Endothelial cell of umbilical vein (primary cell): ENCODE measurements at regions not wholly inside any gene's neighbourhood (a gene's known extent, or its start where the extent isn't known, plus 50 kb on each side); places are given as distances from the start of the nearest gene placed in this dataset.

ENCODE experiments used
- BruUV-seq: library from RNA; stranded (reverse); fragments of 400-500 nt; replicated peaks from 2 replicates; lab custom pipeline; 2021; lab: Mats Ljungman, UMichigan
- CTCF ChIA-PET: fragments of 300-600, 350-600 bp; sonication (Branson Sonifier 250); formaldehyde crosslinking; loops from one replicate; lab custom pipeline; 2021; ENCODE audit warnings: antibody characterized with exemption, inconsistent platforms; lab: Charles Lee
- POLR2A ChIA-PET: fragments of 300-600, 350-600 bp; sonication (Branson Sonifier 250); formaldehyde crosslinking; loops from one replicate; lab custom pipeline; 2021; ENCODE audit warnings: antibody characterized with exemption, inconsistent platforms; lab: Charles Lee
- DNase-seq: peaks from one replicate; pipeline ENCODE4 v3.0.0-alpha.2; 2011; ENCODE audit warnings: low read depth, low spot score
- FAIRE-seq: peaks from 2 replicates; lab custom pipeline; 2011; peaks lifted over from hg19 to GRCh38; lab: Jason Lieb, UNC
- H2AFZ ChIP-seq: 2 replicates; pipeline ENCODE4 v1.6.0; 2012; ENCODE audit warnings: low read depth, low read length, control low read depth, inconsistent platforms
- H3K27ac ChIP-seq: 2 replicates; pipeline ENCODE4 v1.5.1; 2011; ENCODE audit warnings: low read depth, mild to moderate bottlenecking, control low read depth, low read length, moderate library complexity; ENCODE audit not compliant: insufficient read depth
- H3K27me3 ChIP-seq, 2 experiments: 2 replicates each; pipeline versions ENCODE4 v1.6.0 to v1.6.1; 2011; ENCODE audit warnings: low read length in 2 of 2, mixed read lengths in 1 of 2; ENCODE audit not compliant: control insufficient read depth in 2 of 2, insufficient read depth in 2 of 2
- H3K36me3 ChIP-seq, 2 experiments: 2 replicates in 1 of 2; 3 replicates in 1 of 2; pipeline ENCODE4 v1.5.1; 2011; ENCODE audit warnings: low read length in 2 of 2, mild to moderate bottlenecking in 1 of 2, moderate library complexity in 1 of 2; ENCODE audit not compliant: control insufficient read depth in 2 of 2, insufficient read depth in 2 of 2; ENCODE audit errors: extremely low read depth in 1 of 2
- H3K4me1 ChIP-seq: 3 replicates; pipeline ENCODE4 v1.5.1; 2011; ENCODE audit warnings: mild to moderate bottlenecking, low read length; ENCODE audit not compliant: control insufficient read depth, insufficient read depth; ENCODE audit errors: extremely low read depth
- H3K4me2 ChIP-seq: 2 replicates; pipeline ENCODE4 v1.6.1; 2011; ENCODE audit warnings: low read length, control low read depth, mixed read lengths; ENCODE audit not compliant: insufficient read depth
- H3K4me3 ChIP-seq, 3 experiments: fragments of 200-600 bp in 1 of 3; sonication (generic), shearing (Covaris generic) in 1 of 3; replicated peaks in 1 of 3; 2 replicates each; pipeline ENCODE4 v1.5.1; 2011 to 2016; ENCODE audit warnings: control low read depth in 3 of 3, low read length in 3 of 3, mild to moderate bottlenecking in 2 of 3, inconsistent platforms in 1 of 3, low read depth in 1 of 3, moderate library complexity in 1 of 3; ENCODE audit not compliant: insufficient read depth in 1 of 3
- H3K79me2 ChIP-seq: 2 replicates; pipeline ENCODE4 v1.6.0; 2012; ENCODE audit warnings: low read length, inconsistent platforms; ENCODE audit not compliant: control insufficient read depth, insufficient read depth
- H3K9ac ChIP-seq: replicated peaks from 2 replicates; pipeline ENCODE3; 2011; ENCODE audit warnings: low read length, control low read depth; ENCODE audit not compliant: insufficient read depth; ENCODE audit errors: extremely low read depth
- H3K9me1 ChIP-seq: replicated peaks from 3 replicates; pipeline ENCODE4 v1.6.0; 2011; ENCODE audit warnings: mild to moderate bottlenecking, low read length; ENCODE audit not compliant: control insufficient read depth, insufficient read depth; ENCODE audit errors: extremely low read depth
- H3K9me3 ChIP-seq: replicated peaks from 2 replicates; pipeline ENCODE4 v1.5.1; 2012; ENCODE audit warnings: low read length, inconsistent platforms; ENCODE audit not compliant: control insufficient read depth, insufficient read depth
- H4K20me1 ChIP-seq: replicated peaks from 2 replicates; pipeline ENCODE3; 2011; ENCODE audit warnings: mild to moderate bottlenecking, low read length; ENCODE audit not compliant: control insufficient read depth, insufficient read depth; ENCODE audit errors: extremely low read depth
- CTCF ChIP-seq, 2 donors: IDR thresholded peaks; 1 replicate in 1 of 2; 2 replicates in 1 of 2; pipeline ENCODE4 v1.5.1; 2011; ENCODE audit warnings: low read length in 2 of 2, mild to moderate bottlenecking in 2 of 2, moderate library complexity in 2 of 2, control low read depth in 1 of 2, inconsistent platforms in 1 of 2, low read depth in 1 of 2; ENCODE audit not compliant: insufficient read depth in 1 of 2; ENCODE audit errors: extremely low read depth in 1 of 2
- EZH2 ChIP-seq: IDR thresholded peaks from 2 replicates; pipeline ENCODE4 v1.6.1; 2012; ENCODE audit warnings: borderline replicate concordance, low read depth, mild to moderate bottlenecking, moderate library complexity, low read length, inconsistent platforms; ENCODE audit not compliant: severe bottlenecking
- FOS ChIP-seq: IDR thresholded peaks from 2 replicates; pipeline ENCODE4 v1.6.1; 2011; ENCODE audit warnings: mild to moderate bottlenecking, low read length, moderate library complexity, borderline replicate concordance; ENCODE audit not compliant: insufficient read depth
- GATA2 ChIP-seq: IDR thresholded peaks from 2 replicates; pipeline ENCODE4 v1.7.0; 2011; ENCODE audit warnings: low read depth, mild to moderate bottlenecking, moderate library complexity, mixed read lengths, low read length; ENCODE audit not compliant: insufficient read length, insufficient read depth
- JUN ChIP-seq: IDR thresholded peaks from 2 replicates; pipeline ENCODE4 v1.6.1; 2011; ENCODE audit warnings: borderline replicate concordance, low read depth; ENCODE audit not compliant: insufficient read length, insufficient read depth
- MAX ChIP-seq: IDR thresholded peaks from 2 replicates; pipeline ENCODE4 v1.6.1; 2011; ENCODE audit not compliant: insufficient read depth, insufficient read length
- MYC ChIP-seq: IDR thresholded peaks from one replicate; pipeline ENCODE4 v1.6.1; 2011; ENCODE audit warnings: mild to moderate bottlenecking, low read depth, low read length
- POLR2A ChIP-seq: IDR thresholded peaks from 2 replicates; pipeline ENCODE4 v1.6.1; 2012; ENCODE audit warnings: low read depth, mild to moderate bottlenecking, control low read depth, low read length
- POLR2AphosphoS5 ChIP-seq: IDR thresholded peaks from 2 replicates; pipeline ENCODE4 v1.6.1; 2012; ENCODE audit warnings: low read depth, mild to moderate bottlenecking, control low read depth, low read length, moderate library complexity; ENCODE audit not compliant: insufficient read depth
- dilution Hi-C: fragments of 300-500 bp; cut with MboI; formaldehyde crosslinking; loops from one replicate; pipeline ENCODE4 v1.15.0; 2019; ENCODE audit warnings: low sequenced_read_pairs; ENCODE audit not compliant: extremely low pct_ligation_motif_present
- intact Hi-C: fragments of 100-400 bp; cut with micrococcal nuclease; formaldehyde crosslinking; loops from one replicate; pipeline ENCODE4 v1.10.0; 2022

- peaks cover 10 to 40% of the 10 kb centered on the region in 2 experiments for H3K27me3 ChIP-seq
- no peaks in the 10 kb centered on the region for H3K4me1 ChIP-seq
- intact Hi-C loops, result no loop called here
- no peak overlapping the region for H3K27ac ChIP-seq
- no peaks in the 10 kb centered on the region for H3K36me3 ChIP-seq
- FAIRE-seq (no peak), DNase-seq (no peak)
- no peak overlapping the region for H3K4me2 ChIP-seq
- H2AFZ ChIP-seq, result no peak overlapping the region
- CTCF ChIA-PET, result no interaction called here
- no peaks in the 10 kb centered on the region for H4K20me1 ChIP-seq
- POLR2A ChIA-PET, result no interaction called here
- H3K79me2 ChIP-seq, result no peaks in the 10 kb centered on the region
- H3K9me3 ChIP-seq, result no peaks in the 10 kb centered on the region
- BruUV-seq, result no TSS peak
- dilution Hi-C loops, result no loop called here
- H3K9ac ChIP-seq, result no peak overlapping the region
- TF ChIP-seq MYC (no peak), JUN (no peak), MAX (no peak), GATA2 (no peak), FOS (no peak), POLR2AphosphoS5 (no peak), POLR2A (no peak), CTCF (IDR thresholded peaks at IDR 0.05; ENCODE audit: extremely low read depth in 1 of 2, insufficient read depth in 1 of 2, low read depth in 1 of 2, low read length in 2 of 2) (no peak), EZH2 (no peak)
- no peak overlapping the region for H3K4me3 ChIP-seq
- H3K9me1 ChIP-seq, result no peaks in the 10 kb centered on the region
Observed at GRCh38 chr2:71821856-71822255, 325.8 kb downstream of the CYP26B1 start.
